ENCODE measurements at regions not wholly inside any gene's neighbourhood (a gene's known extent, or its start where the extent isn't known, plus 50 kb on each side); places are given as distances from the start of the nearest gene placed in this dataset.
A peak's percentile ranks its signal among the peaks of the same experiment; 100 is the strongest.
"Not testable (repeated sequence)": the region's sequence is repeated elsewhere in the genome, so short reads cannot be mapped to it uniquely, and the experiment has no call there.

DNA sequence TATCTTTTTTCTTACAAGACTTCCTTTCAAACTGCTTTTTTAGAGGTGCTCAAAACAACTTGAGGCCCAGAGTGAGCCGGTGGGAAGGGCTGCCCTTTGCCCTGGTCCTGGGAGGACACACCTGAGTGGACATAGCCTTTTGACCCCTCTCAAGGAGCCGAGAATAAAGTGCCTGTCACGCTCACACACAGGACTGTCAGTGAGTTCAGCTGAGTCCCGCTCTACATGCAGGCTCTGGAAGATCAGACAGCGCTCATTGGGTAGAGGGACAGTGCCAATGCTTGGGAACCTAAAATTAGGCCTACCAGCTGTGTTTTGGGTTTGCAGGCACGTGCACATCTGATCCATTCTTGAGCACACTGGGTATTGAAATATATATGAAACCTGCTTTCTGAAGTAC lies 387.8 kb downstream of the CD83 start:
- no peak for DNase-seq

DNA sequence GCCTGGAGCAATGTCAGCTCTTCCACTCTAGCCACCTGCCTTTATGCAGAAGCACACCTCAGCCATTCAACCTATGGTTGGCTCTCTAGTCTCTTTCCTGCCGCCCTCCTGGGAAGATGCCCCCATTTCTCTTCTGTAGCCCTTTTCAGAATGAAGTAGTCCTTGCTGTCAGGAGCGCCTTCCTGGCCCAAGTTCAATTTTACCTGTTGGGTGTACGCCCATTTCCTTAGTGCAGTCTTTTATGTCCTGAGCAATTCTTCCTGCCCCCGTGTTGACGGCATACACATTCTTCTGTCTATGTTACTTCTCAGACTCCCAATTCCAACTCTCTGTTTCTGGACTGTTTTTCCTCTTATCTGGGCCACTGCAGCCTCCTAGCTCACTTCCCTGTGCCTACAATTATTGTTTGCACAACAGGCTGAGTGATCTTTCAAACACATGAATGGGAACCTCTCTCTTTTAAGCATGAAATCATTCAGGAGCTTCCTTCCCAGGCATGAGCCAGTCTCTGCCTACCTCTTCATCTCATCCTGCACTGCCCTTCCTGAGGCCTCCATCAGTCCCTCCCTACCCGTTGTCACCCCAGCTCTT lies 389.2 kb downstream of the CD83 start:
- no peak for DNase-seq

DNA sequence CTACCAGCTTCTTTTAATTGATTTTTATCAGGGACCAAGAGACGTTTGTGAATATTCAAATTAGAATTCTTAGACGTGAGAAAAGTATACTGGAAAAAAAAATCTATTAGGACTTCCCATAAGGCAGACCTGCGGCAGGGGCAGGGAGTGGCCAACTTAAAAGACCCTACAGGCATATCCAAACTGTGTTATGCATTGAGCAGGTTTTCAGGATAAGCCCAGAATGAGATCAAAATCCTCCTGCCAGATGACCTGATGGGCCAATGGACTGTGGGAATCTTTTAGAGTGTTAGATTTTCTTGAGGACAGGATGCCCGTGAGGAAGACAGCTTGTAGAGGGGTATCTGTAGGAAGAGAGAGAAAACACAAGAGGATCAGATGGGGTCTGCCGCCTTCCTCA lies 391.5 kb downstream of the CD83 start:
- DNase-seq: no peak

DNA sequence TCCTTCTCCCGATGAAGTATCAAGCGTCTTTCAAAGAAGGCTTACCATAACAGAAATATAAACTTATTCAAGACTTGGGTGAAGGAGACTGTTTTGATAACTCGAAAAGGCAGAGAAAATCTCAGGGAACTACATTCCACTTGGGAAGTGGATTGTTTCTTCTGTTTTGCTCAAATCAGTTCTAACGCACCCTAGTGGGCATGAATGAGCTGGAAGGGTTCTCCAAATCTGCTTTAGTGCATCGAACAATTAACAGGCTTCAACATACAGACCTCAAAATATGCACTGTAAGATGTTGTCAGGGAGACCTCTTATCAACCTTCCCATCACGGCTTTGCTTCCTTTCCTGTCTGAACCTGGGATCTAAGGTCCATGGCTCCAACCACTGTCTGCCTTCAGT lies 392.5 kb downstream of the CD83 start:
- no peak for DNase-seq

DNA sequence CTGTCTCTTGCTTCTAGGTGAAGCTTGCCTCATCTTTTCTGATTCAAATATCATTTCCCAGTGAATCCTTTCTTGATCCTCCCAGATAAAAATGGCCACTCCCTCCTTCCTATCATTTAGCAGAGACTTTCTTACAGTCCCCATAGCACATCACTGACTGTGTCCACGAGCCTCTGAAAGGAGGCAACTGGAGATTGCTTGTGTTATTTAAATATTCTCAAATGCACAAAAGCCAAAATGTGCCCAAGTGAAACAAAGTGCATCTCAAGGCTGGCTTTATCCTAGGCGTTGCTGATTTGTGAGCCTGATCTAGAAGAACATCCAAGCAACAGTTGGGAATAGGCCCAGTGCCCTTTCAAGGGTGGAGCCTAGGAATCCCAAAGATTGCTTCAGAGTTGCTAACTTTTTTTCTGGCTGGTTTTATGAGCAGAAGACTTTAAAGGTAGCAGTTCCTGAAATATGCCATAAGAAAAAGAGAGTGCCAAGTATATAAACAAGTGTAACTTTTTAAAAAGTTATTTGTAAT lies 393.6 kb downstream of the CD83 start:
- no peak for DNase-seq

DNA sequence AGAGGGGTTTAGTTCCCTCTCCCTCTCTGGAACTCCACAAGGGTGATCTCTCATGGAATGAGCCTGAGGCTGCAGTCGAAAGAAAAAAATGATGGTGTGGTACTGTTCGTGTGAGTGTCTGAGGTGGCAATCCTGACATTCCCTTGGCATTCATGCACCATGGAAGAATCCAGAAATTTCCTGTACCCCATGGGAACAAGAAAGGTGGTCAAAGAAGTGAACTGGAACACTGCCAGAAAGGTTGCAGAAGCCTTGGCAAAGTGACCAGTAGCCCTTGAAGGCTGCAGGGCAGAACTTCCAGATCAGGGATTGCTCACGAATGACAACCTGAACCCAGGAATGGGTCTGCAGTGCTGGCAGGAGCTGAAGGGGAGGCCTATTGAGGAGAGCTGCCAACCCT lies 394.7 kb downstream of the CD83 start:
- no peak for DNase-seq

DNA sequence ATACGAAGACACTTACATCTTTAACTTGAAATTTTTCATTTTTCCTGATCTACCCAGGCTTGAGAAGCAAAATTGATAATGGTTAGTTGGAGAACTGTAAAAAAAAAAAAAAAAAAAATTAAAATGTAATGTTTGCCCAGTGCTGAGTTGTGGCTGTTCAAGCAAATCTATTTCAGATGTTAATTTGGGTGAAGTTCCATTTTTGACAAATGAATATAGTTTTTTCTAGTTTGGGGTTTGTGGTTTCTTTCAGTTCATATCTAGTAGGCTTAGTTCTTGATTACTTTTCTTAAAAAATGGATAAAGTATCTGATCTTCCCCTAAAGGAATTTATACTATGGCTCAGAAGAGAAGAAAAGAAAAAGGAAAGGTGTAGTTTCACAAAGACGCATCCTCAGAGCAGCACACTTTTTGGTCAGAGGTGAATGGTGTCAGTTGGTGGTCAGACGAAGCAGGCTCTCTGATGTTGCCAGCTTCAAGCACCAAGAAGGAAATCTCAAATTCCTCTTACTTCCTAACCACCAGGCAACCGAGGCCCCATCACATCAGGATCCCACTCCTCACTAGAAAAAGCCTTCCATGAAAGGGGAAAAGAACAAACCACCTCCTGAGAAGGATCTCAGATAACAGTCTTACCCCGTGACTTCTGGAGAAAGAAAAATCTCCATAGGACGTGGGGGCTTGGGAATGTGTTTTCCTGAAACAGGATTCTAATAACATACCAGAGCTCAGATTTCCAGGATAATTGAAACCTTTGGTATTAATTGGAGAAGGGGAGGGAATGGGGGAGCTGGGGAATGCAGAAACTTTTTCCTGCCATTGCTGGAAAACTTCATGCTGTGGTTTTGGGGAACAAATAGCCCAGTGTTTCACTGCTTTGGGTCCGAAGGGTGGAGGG lies 396.2 kb downstream of the CD83 start:
- no peak for DNase-seq

DNA sequence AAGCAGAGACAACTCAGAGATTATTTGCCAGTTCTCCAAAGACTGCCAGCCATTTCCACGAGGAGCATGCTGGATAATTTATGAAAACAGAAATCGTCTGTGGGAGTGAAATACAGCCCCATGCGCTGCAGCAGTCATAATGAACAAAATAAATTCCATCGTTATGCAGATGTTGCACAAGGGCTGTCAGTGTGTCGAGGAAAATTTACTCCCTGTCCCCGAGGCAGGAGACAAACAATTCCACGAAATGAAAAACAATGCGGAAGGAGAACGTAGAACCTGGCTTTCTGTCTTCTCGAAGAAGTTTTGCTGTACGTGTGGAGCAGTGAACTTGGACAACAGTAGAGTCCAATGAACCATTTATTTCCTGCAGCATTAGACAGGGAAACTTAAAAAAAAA lies 399.4 kb downstream of the CD83 start:
- no peak for DNase-seq

DNA sequence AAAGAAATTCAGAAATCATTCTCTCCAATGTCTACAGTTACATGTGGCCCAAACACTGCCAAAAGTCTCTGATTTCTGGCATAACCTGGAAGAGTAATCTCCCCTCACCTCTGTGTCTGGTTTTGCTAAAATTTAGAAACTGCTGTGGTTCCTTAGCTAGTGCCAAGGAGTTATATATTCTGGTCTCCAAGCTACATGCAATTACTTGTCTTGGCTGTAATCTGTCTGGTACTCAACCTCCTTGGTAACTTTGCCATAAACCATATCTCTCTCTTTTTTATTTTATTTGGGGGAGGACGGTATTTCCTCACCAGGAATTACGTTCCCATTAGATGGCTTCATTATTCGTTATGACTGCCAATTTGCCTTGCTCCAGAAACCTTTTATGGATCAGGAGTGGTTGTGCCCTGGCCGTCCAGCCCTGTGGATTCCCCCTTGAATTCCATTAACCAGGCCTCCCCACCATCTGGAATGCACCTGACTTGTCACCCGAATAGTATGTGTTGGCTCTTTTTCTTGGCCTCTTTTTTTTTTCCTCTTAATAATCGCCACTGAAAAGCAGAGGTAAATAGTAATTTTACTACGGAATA lies 400.0 kb downstream of the CD83 start:
- no peak for DNase-seq

DNA sequence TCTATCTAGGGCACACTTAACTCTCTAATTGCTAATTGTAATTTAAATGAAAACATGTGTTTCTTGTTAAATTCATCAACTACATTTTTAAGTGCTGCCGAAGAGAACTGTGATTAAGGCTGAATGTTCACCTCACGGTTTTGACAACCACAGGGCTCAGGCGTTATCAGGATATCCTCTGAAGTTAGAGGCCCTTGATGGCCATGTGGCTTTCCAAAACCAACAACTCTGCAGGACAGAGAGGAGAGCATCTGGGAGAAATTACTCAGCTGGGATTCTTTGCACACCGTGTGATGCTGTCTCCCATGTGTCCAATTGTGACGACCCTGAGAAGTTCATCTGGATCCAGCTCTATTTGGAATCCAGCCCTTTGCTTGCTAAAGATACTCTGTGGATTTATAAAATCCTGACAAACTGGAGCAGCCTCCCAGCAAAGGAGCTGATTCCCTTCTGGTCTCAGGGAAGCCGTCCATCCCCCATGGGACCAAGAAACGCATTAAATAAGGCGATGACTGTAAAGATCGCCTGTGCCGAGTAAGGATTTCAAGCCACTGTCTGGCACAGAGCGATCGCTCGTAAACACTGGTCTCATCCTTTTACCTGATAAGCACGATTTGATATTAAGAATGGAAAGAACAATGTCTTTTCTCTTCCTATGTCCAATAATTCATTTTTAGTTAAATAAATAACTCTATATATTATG lies 401.1 kb downstream of the CD83 start:
- peak; percentile 31 for DNase-seq

DNA sequence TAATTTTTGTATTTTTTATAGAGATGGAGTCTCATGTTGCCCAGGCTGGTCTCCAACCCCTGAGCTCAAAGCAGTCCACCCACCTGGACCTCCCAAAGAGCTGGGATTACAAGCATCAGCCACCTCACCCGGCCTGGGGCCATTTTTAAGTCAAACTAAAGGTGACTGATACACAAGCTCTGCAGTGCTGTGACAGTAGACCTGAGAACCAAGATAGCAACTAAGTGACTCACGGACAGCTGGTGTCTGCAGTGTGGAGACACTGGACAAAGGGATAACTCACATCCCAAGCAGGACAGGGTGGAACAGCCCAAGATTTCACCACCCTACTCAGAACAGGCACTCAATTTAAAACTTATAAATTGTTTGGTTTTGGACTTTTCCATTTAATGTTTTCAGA lies 402.5 kb downstream of the CD83 start:
- DNase-seq: no peak

DNA sequence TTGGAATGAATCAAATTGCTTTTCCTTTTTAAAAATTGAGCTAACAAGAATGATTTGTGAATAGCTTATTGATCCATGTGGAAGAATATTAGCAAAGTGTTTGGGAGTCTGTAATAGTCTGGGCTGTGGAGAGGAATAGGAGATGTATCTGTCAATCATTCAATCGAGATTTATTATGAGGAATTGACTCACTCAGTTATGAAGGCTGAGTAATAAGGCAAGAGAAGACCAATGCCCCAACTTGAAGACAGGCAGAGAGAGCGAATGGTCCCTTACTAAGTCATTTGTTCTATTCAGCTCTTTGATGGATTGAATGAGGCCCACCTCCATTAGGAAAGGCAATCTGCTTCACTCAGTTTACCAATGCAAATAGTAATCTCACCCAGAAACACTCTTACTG lies 403.0 kb downstream of the CD83 start:
- no peak for DNase-seq

DNA sequence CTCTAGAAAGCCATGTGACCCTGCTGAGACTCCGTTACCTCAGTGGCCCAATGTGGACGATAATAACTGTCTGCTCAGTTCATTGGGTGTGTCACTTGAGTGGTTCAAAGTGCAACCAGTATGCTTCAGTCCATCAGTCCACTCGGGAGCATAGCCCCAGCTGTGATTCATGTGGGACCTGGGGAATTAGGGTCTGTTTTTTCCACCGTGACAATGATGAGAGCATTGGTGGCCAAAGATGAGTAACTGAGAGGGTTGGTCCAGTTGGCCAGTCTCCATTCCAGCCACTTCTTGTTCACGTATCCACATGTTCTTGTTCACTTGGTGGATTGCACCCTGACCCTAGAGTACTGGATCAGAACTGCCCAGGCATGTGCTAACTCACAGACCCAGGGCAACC lies 403.6 kb downstream of the CD83 start:
- no peak for DNase-seq

DNA sequence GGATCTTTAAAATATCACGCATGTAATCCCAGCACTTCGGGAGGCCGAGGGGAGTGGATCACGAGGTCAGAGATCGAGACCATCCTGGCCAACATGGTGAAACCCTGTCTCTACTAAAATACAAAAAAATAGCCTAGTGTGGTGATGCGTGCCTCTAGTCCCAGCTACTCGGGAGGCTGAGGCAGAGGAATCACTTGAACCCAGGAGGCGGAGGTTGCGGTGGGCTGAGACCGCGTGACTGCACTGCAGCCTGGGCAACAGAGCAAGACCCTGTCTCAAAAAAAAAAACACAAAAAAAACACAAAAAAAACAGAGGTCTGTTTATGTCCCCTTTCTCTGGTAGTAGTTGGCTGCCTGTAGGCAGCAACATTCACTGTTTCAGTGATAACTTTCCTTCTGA lies 404.3 kb downstream of the CD83 start:
- DNase-seq: not testable (repeated sequence)

DNA sequence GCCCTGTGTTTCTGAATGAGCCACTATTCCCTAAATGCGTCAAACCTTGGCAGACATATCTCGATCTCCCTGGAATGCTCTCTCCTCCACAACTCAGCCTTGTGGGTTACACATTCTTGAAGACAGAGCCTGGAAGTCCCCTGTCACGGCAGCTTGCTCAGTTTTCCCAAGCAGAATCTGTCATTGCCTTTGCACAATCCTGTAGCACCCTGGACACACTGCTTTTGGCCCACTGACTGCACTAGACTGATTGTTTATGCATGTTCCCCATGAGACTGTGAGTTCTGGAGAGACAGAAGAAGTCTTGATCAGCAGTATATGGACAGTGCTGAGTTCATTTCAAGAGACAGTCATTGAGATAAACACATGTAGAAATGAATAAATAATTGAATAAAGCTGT lies 406.7 kb downstream of the CD83 start:
- no peak for DNase-seq

DNA sequence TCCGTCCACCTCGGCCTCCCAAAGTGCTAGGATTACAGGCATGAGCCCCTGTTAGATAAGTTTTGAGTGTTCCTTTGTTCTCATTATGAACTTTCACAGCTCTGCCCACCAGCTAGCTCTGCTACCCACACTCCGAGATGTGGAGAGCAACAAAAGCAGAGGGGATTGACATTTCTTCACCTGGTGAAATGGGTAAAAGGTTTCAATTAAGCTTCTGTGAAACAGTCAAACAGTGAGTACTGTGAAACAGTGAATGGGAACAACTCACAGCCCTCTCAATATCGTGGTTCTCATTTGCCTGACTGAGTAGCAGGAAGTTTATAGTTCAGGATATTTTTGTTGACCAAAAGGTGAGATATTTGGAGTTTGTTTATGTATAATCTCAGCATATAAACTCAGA lies 412.8 kb downstream of the CD83 start:
- no peak for DNase-seq

DNA sequence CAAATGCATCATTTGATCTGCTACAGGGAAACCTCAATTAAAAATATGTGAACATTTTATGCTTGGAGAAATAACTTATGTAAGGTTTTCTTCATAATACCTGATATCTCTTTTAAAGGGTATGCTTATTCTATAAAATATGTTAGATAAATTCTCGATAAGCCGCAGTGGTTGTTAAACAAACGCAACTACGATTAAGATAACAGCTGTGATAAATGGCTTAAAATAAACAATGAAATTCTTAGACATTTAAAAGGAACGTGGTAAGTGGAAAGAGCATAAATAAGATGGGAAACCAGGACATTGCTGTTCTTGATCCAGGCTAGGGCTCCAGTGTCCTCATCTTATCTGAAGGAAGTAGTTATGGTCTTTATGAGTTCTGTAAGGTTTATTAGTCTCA lies 415.9 kb downstream of the CD83 start:
- DNase-seq: no peak

DNA sequence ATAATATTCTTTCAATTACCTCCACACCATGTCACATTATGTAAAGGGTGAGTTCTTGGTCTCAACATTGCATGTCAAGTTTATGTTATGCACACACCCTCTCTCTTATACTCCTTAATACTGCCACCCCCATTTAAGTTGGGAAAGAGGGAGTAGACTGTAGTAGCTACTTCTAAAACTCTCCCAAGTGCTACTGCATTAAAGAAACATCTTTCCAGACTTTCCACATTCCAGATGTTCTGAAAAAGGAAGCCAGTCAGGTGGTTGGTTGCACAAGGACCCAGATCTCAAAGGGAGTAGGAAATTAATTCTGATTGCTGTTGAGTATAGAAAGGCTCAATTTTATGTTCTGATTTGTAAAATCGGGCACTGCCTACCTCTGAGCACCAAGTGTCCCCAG lies 419.5 kb downstream of the CD83 start:
- DNase-seq: no peak

DNA sequence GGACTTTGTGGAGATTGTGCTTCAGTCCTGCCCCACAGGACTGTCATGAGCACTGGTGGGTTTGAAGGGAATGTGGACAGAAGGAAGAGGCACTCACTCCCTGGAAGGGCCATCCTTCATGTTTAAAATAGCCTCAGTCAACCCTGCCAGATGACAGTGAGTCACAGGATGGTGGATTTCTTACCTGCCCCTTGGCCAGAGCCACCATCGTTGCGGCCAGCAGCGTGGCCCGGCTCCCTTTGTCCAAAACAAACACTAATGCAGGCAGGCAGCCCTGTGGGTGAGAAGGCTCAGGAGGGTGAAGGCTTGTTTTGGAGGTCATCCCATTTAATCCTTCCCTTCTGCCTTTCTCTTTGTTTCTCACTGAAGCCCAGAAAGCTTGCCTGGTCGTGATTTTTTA lies 422.7 kb downstream of the CD83 start:
- no peak for DNase-seq

DNA sequence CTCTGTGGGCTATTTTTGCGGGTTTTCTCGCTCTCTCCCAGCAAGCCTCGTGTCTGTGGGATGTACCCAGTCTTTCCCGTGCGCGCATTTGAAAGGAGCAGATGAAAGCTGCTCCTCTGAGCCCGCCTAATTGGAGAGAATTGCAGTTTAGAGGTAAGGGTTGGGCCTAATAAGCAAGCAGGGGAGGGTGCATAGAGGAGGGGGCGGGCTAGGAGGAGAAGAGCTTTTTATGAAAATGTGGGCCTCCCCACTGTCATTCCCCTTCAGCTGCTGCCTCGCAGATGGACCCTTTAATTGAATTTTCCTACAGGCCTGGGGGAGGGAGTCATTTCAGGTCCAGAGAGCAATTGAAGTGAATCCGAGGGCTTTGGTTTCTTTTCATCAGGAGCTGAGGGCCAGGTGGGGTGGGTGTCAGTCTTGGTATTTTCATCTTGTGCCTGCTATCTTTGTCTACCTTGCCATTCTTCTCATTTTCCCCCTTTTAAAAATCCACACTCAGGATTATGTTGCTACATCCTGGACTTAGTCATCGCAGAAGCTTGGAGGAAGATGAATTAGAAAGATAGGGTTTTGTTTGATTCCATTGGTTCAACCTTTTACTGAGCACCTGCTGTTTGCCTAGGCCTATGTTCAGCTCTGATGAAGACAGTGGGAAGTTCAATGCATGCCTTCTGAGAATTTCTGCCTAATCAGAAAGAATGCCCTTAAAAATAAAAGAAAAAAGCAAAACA lies 423.4 kb downstream of the CD83 start:
- peak; percentile 13 for DNase-seq

DNA sequence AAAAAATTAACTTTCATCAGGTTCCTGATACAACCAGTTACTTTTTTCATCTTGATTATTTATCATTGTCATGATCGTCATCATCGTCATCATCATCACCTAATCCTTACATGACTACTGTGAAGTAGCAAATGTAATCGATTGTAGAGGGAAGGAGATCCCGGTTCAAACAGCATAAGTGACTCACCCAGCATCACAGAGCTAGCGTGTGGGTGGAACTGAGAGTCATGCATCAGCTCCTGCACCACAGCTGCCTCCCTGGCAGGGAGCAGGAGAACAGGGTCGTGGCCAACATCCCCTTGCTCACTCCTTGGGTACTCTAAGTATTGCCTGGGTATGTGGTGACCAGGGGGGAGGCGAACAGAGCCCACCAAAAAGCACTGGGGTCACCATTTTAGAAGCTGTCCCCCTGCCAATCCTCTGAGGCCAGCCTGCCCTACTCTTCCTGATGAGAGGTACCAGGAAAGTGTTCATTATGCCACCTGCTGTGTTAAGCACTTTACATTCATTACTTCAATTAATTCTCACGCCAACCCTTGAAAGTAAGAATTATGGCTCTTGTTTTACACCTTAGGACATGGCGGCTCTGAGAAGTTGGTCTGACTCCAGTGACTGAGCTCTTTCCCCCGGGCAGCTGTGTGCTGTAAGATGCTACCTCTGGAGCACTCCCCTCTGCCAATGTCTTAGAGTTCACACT lies 425.2 kb downstream of the CD83 start:
- no peak for DNase-seq

DNA sequence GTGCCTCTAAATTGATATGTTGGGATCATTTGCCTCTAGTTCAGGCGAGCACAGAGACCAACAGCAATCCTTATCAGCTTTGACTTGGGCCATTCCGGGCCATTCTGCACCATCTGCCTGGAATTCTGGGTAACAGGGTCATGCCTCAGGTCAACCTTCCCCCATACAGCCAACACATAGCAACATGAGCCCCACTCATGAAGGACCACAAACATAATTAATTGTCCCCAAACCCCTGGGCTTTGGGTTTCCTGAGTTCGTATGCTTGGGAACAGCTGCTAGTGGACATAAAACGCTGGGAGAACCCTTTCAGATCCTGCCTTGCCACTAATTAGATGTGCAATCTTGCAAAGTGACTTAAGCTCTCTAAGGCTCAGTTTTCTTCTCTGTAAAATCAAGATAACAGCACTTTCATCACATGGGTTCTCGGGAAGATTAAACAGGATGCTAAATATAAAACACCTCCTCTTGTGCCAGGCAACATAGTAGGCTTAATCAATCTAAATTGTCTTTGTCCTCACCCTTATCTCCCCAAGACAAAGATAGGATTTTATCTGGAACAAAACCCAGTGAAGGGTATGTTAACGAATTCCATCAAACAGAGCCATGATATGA lies 426.5 kb downstream of the CD83 start:
- DNase-seq: peak; percentile 70

Measured in NCI-H2171 treated with DMSO at 0.1 percent for 48 hours (cell line).